Fibroblast of skin of scalp (primary cell): ENCODE measurements at regions not wholly inside any gene's neighbourhood (a gene's known extent, or its start where the extent isn't known, plus 50 kb on each side); places are given as distances from the start of the nearest gene placed in this dataset.
"Not testable (repeated sequence)": the region's sequence is repeated elsewhere in the genome, so short reads cannot be mapped to it uniquely, and the experiment has no call there.

Source experiments
- DNase-seq: peaks from one replicate; pipeline ENCODE4 v3.0.0-alpha.2; 2013

DNA sequence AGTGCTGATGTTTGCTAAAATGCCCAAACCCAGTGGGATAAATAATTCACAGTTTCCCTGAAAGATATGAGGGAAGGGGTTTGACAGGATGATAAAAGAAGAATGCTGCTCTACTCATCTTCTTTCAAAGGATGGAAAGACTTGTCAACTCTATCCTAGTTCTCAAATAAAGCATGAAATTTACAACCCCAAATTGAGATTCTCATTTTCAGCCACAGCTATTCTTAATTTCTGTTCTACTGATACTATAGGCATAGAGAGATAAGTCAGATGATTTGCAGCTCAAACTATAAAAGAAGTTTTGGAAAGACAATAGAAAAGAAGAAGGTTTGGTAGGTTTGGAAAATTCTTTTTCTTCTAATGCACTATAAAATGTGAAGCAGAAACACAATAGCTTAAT is 542.6 kb downstream of the CSNK1G3 start:
- no peak for DNase-seq

DNA sequence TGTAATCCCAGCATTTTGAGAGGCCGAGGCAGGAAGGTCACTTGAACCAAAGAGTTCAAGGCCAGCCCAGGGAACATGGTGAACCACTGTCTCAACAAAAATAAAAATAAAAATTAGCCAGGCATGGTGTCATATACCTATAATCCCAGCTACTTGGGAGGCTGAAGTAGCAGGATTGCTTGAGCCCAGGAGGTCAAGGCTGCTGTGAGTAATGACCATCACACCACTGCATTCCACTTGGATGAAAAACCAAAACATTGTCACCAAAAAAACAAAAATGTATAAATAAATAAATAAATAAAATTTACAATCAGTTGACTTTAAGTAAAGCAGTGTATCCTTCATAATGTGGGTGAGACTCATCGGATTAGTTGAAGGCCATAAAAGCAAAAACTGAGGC is 541.4 kb downstream of the CSNK1G3 start:
- DNase-seq, result no peak

DNA sequence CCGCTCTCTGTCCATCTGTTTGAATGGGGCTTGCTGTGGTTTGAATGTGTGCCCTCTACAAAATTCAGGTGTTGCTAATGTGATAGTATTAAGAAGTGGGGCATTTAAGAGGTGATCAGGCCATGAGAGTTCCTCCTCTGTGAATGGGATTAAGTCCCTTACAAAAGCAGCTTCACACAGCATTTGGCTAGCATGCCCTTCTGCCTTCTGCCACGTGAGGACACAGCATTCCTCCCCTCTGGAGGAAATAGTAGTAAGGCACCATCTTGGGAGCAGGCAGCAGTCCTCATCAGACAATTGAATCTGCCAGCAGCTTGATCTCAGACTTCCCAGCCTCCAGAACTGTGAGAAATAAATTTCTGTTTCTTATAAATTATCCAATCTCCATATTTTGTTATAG is 540.2 kb downstream of the CSNK1G3 start:
- no peak for DNase-seq

DNA sequence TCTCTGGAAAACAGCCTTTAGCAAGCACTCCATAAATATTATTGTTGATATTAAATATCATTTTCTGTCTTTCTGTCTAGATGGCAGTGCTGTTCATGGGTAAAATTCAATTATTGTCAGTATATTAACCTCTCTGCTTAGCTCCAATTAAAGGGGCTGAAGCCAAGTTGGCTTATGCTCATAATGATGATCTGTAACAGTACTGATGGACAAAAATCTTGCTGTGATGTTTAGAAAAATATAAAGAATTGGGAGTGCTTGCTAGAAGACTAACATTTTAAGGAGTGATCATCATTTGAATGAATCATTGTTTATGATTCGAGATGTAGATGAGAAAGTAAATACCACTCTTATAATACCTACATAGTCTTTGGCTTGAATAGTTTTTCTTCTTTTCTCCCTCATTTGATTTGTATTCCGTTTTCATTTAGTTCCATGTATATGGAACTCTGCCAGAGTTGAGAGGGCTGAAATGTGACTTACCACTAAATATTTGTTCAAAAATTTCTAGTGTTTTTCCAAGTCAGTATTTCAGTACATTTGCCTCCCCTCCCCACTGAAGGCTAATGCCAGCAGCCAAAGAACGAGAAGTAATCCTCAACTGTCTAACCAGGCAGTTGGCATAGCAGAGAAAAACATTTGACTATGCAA is 538.3 kb downstream of the CSNK1G3 start:
- no peak for DNase-seq

DNA sequence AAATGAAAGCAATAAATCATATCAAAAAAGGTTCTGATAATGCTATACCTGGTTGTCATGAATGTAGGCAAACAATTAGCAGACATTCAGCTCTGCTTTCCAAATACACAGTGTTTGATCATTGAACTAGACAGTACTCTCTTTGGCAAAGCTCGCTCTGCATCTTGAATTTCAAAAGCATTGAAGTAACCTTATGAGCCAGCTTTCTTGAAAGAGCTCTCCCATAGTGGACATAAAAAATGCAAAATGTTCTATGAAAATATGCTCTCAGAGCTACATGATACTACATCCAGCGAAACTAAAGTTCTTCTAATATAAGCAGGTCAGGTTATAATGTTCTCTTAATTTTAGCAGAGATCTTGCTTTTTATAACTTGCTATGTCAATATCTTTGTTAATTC is 533.4 kb downstream of the CSNK1G3 start:
- DNase-seq, result no peak

DNA sequence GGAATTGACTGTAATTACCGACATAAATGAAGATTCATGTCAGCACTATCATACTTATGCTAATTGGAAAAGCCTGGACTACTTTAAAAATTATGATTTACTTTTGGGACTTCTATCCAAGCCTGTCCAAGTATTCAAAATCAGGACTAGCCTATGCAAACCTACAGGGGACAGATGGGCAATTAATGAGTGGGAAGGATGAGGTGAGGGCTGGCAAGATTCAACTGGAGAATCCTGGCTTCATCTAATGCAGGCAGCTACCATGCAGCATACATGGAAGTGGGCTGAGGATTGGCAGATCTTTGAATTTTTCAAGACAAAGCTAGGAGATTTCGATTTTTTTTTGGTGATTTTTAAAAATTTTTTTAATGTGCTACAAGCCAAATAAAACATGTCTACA is 532.6 kb downstream of the CSNK1G3 start:
- DNase-seq, result no peak

DNA sequence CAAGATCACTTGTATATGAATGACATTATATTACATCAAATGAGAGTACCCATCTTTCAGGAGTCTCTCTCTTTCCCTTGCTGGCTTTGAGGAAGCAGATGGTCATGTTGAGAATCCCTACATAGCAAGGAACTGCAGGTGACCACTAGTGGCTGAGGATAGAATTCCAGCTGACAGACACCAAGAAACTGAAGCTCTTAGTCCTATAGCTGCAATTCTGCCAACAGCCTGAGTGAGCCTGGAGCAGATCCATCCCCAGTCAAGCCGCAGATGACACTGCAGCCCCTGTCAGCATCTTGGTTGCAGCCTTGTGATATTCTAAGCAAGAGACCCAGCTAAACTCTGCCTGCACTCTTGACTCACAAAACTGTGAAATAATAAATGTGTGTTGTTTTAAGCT is 531.5 kb downstream of the CSNK1G3 start:
- DNase-seq, result no peak

DNA sequence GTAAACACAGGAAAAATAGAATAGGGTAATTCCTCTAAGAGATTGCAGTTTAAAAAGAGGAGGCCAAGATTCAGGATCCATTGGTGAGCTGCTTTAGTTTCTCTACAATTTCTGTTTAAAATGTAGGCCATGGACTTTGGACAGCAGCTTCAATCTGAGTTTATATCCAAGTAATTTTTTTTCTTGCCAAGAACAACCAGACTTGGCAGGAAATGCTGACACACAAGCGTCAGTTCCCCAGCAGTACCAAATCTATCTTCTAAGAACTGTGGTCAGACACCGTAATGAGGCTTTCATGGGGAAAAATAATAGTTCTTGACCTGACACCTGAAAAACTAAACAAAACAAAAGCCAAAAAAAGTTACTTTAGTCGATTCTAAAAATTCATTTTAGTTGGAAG is 528.8 kb downstream of the CSNK1G3 start:
- DNase-seq, result peak; percentile 29

DNA sequence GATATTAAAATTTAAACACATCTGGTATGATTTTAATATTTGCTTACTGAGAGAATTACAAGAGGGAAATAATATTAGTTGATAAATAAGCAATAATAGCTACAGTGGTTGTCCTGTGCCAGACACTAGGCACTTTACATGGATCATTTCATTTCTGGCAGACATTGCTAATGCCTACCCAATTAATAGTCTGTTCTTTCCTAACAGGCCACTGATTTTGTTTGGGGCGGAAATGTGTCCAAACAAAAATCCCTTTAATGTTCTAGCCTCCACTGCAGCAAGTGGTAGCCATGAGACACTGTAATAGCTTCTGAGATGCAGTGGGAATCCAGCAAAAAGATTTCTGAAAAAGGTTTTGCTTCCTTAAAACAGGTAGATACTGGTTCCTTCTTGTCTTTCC is 527.4 kb downstream of the CSNK1G3 start:
- no peak for DNase-seq

DNA sequence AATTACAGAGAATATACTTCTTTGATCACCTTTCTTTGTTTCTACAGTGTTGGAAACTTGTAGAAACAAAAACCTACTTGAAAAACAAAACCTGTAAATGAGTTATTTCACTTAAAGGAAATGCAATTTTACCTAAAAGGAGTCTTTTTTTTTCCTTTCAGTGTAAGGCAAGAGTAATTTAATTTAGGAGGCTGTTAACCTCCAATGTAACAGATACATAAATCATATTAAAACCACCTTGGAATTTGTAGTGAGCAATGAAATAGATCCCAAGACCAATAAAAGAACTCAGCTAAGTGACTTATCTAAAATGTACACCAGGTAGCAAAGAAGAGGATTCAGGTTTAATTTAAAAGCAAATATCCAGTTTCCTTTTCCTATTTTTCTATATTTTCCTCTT is 524.8 kb downstream of the CSNK1G3 start:
- no peak for DNase-seq

DNA sequence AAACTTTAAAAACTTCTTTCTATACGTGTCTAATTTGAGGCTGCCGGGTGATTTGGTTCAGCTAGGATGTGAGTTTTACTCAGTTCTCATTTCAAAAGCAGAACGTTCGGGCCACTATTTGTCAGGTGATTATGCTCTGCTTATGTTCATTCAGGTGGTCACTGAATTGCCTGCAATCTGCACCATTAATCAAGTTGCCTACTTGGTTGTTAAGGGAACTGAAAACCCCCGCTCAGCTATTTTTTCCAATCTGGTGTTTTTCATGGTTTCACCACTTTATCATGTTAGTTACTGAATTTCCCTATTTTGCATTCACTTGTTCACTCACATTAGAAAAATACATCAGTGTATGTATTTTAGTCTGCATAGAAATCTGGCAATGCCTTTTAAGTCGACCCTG is 523.0 kb downstream of the CSNK1G3 start:
- DNase-seq, result no peak

DNA sequence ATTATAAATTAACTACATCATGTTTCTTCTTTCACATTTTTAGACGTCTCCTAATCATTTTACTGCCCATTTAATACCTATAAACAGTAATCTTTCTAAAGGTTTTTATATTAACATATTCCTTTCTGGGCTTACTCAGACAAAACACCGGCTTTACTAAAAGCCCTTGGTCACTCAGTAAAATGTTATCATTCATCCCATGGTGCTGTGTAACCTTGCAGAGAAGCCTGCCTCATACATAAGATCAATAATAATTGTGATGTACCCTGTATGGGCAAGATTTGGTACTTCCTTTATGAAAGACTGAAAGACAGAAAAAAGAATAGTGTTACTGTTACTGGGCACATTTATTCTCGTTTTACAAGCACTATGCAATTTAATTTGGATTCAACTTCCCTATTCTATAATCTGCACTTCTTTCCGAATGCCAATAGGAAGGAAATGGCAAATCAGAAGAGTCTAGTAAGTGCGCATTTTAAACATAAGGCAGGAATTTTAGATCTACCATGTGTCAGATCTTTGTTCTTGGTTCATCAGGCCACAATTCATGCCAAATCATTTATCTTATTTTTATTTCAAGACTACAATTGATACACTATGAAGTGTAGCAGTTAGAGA is 522.2 kb downstream of the CSNK1G3 start:
- DNase-seq, result no peak

DNA sequence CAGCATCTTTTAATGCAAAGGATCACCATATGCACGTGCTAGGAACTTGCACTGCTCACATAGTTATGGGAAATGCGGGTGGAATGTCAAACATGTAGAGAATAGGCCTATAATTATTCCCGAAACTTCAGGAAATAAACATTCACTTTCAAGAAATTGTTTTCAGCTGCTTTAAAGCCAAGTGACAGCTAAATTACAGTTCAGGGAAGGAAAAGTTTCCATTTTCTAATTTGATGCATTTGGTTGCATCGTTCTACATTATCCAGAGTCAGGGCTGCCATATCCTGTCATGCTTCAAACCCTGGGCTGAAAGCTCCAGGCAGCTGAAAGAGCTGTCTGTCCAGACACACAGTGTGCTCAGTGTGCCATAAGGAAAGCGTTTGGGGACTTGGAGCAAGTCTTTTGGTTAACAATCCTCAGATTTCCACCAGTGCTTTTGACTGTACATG is 518.1 kb downstream of the CSNK1G3 start:
- DNase-seq, result peak; percentile 38

DNA sequence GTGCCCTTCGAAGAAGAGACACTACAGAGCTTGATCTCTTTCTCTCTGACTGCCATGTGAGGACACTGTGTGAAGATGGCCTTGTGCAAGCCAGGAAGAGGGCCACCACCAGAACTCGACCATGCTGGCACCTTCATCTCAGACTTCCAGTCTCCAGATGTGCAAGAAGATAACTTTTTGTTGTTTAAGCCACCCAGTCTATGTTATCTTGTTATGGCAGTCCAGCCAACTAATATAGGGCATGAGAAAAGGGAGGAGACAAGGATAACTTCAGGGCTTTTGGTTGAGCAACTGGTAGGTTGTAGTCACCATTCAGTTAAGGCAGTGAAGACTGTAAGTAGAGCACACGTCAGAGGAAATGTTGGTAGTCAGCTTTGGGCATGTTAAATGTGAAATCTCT is 515.5 kb downstream of the CSNK1G3 start:
- no peak for DNase-seq

DNA sequence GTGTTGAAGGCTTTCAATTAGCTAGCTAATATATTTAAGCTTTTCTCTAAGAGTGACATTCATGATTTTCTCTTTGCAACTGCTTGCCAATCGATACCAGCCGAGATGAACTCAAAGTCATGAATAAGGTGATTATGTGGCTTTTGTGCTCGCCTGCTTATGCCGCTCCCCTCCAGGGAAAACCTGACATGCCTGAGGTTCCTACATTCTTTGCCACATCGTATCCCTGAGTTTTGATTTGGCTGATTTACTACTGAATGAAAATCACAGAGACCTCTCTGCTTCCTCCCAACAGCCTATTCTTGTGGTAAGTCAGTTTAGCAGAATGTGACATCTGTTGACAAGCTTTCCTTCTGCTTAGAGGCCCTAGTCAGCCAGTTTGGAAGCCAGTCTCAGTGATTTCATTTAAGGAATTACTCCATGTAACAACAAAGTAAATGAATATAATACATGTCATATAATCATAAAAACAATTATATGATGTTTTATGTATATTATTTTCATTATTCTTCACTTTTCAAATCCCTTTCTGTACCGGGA is 513.4 kb downstream of the CSNK1G3 start:
- DNase-seq, result no peak

DNA sequence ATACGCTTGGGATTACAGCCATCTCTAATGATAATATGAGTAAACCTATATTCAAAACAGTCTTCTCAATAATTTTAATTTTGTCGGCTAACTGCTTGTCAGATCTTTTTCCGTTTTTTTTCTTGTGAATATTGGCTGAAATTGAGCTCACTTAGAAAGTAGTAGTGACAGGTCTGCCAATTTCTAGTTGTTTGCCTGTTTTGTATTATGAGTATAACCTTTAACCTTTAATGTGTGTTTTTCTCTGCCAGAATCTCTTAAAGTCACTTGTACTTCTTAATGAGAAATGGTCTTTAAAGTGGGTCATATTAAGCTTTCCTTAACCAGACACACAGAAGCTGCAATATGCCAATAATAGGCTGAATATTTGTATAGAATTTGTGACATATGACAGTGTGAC is 511.0 kb downstream of the CSNK1G3 start:
- DNase-seq, result no peak

DNA sequence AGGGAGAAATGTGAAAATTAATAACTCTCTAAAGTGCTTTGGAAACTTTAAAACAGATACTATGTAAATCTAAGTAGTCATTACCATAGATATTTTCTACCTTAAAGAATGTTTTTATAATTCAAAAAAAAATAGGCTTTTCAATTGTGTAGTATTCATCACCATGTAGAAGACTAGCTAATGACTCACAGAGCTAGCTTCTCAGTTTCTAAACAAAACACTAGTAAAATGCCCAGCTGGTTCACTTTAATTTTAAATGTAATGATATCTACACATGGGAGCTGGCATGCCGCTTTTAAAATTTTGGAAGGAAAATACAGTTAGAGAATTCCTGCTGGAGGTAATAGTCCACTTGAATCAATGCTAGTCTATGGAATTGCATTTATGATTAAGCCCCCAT is 509.8 kb downstream of the CSNK1G3 start:
- peak; percentile 63 for DNase-seq

DNA sequence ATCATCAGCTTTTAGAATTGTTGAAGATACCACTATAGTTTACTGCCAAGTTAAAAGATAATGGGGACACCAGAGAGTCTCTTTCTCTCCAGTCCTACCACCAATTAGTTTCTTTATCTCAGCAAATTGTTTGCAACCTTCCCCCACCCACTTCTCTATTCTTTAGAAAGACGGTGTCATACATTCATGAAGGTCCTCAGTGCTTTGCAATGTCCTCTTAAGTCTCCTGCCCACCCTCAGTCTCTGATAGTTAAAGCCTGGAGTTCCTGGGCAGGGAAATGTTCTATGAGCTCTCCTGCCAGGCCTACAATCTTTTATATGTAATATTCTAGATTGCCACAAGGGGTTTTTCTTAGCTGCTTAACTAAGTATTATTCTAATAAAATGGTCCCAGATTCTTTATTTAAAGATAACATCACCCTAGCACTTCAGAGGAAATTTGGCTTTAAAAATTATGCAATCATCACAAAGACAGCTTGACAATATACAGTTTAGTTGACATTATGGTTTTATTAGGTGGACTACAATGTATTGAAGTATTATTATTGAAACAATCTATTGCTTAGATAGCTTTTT is 509.2 kb downstream of the CSNK1G3 start:
- no peak for DNase-seq

DNA sequence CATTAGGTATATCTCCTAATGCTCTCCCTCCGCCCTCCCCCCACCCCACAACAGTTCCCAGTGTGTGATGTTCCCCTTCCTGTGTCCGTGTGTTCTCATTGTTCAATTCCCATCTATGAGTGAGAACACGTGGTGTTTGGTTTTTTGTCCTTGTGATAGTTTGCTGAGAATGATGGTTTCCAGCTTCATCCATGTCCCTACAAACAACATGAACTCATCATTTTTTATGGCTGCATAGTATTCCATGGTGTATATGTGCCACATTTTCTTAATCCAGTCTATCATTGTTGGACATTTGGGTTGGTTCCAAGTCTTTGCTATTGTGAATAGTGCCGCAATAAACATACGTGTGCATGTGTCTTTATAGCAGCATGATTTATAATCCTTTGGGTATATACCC is 505.3 kb downstream of the CSNK1G3 start:
- not testable (repeated sequence) for DNase-seq

DNA sequence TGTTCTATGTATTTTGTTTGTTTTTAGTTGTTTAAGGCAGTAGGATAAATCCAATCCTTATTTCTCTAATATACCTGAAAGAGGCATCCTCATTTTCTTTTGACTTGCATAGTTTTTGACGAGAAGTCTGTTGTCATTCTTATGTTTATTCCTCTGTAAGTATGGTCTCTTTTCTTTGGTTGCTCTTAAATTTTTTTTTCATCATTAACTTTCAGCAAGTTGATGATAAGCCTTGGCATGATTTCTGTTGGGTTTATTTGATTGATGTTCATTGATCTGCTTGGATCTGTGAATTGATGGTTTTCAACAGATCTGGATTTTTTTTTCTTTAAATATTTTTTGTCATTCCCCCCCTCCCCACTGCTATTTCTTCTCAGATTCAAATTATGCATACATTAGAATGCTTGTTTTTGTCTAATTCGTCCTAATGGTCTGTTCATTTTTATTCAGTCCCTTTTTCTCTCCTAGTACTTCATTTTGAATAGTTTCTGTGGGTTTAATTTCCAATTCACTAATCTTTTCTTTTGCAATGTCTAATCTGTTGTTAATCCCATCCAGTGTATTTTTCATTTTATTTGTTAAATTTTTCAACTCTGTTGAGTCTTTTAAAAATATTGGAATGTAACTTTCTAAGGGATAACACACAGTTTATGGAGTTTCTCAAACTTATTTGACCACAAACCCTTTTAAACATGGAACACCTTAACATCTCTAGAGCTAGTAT is 495.9 kb downstream of the CSNK1G3 start:
- no peak for DNase-seq

DNA sequence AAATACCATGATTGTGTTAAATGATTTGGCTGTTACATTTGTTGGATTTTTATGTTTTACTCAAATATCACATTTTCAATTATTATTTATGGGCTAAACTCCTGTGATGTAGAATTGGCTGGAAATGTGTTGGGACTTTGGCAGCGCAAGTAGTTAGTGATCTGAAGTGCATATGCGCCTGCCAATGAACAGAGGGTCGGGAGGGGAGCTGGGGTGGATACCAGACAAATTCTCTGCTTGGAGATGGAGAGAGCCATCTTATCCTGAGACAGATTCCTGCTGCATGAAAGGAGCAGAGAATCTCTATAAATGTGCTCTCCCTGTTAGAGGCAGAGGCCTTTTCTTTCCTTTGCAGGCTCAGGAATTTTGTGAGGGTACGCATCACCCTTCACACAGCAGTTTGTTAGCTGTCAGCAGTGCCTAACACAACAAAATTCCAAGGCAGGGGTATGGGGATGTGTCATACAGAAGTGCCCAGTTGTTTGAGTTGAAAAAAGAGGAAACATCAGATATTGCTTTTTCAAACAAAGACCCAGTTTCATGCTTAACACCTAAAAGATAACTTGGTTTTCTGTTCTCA is 489.1 kb downstream of the CSNK1G3 start:
- peak; percentile 58 for DNase-seq

DNA sequence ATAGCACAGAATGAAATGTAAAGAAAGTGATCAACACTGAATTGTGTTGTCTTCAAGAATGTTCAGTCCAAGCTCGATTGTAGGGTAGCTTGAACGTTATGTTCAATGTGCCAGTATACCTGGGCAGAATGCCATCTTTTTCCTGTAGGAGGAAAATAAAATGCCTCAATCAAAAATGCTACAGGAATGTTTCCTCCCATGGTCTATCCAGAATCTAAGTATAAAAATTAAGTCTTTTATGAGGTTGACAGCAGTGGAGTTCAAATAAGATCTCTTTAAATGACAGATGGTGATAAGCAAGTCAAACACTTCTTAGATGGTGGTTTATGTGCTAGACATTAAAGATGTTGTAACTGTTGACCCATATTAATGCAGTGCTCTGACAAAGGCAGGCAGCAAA is 488.6 kb downstream of the CSNK1G3 start:
- no peak for DNase-seq
